ENCODE measurements at regions not wholly inside any gene's neighbourhood (a gene's known extent, or its start where the extent isn't known, plus 50 kb on each side); places are given as distances from the start of the nearest gene placed in this dataset.
"Not testable (repeated sequence)": the region's sequence is repeated elsewhere in the genome, so short reads cannot be mapped to it uniquely, and the experiment has no call there.

DNA sequence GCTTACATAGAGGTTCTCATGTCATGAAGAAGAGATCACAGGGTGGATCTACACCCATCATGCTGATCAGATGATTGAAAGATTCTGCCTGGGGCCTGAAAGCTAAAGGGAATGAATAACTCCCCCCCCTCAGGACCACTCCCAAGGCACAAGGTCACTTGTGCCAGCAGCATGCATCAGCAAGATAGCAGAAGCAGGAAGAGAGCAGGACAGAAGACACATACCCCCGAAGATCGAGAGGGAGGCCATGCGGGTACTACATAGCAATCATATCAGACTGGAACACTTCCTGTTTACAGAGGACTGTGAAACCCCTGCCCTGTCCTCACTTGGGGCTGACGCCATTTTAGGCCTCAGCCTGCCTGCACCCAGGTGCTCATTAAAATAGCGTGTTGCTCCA is 143.2 kb upstream of the EDNRB start:
- ChIA-PET CTCF (no interaction called here), POLR2A (no interaction called here)
- no peak overlapping the region for H3K27ac Mint-ChIP-seq

DNA sequence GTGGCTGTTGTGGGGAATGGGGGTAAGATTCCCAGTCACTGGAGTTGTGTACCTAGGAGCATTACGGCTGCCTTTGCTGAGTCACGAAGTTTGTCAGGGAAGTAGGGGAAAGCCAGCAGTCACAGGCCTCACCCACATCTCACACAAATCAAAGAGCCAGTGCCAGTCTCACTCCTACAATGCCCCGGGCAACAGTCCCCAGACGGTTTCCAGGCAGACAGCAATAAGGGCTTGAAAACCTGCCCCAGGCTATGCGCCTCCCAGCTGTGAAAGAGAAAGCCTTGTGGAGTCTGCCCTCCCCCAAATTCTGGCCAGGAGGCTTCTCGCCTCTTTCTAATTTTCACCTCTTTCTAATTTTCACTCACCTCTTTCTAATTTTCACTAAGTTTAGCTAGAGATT is 142.3 kb upstream of the EDNRB start:
- H3K36me3 Mint-ChIP-seq = peaks cover 0 to 2% (median 0%) of the 10 kb centered on the region in 3 donors
- peaks cover 3% of the 10 kb centered on the region in 2 donors for H3K27me3 Mint-ChIP-seq
- H3K9me3 Mint-ChIP-seq = peaks cover 4 to 16% (median 6%) of the 10 kb centered on the region in 5 donors
- no peaks in the 10 kb centered on the region for H3K4me1 Mint-ChIP-seq
- no peak overlapping the region for H3K4me3 ChIP-seq (ENCODE audit: low read length)
- ChIA-PET POLR2A (no interaction called here), CTCF (no interaction called here)
- no peaks in the 10 kb centered on the region for H3K27me3 ChIP-seq (ENCODE audit: insufficient read depth, low read length, poor library complexity, severe bottlenecking)
- H3K4me1 ChIP-seq (ENCODE audit: insufficient read depth, low read length) = no peaks in the 10 kb centered on the region
- no peak for DNase-seq
- H3K27ac Mint-ChIP-seq = no peak overlapping the region
- H3K27ac ChIP-seq (ENCODE audit: low read depth, low read length) = no peak overlapping the region
- H3K4me3 Mint-ChIP-seq = no peak overlapping the region
- H3K36me3 ChIP-seq (ENCODE audit: insufficient read depth, low read length) = no peaks in the 10 kb centered on the region
- H3K9me3 ChIP-seq (ENCODE audit: low read length) = no peaks in the 10 kb centered on the region

More for the DNA sequence above, 143.2 kb upstream of the EDNRB start:
- Mint-ChIP-seq H3K4me1 (no peaks in the 10 kb centered on the region), H3K4me3 (no peak overlapping the region), H3K27me3 (peaks cover 0 to 3% of the 10 kb centered on the region in 2 donors), H3K9me3 (peaks cover 0 to 8% (median 4%) of the 10 kb centered on the region in 5 donors), H3K36me3 (no peaks in the 10 kb centered on the region)
- no peaks in the 10 kb centered on the region for H3K9me3 ChIP-seq (ENCODE audit: low read length)
- H3K36me3 ChIP-seq (ENCODE audit: insufficient read depth, low read length) = no peaks in the 10 kb centered on the region
- H3K4me3 ChIP-seq (ENCODE audit: low read length) = no peak overlapping the region
- H3K4me1 ChIP-seq (ENCODE audit: insufficient read depth, low read length) = no peaks in the 10 kb centered on the region
- no peaks in the 10 kb centered on the region for H3K27me3 ChIP-seq (ENCODE audit: insufficient read depth, low read length, poor library complexity, severe bottlenecking)
- H3K27ac ChIP-seq (ENCODE audit: low read depth, low read length) = no peak overlapping the region
- no peak for DNase-seq

DNA sequence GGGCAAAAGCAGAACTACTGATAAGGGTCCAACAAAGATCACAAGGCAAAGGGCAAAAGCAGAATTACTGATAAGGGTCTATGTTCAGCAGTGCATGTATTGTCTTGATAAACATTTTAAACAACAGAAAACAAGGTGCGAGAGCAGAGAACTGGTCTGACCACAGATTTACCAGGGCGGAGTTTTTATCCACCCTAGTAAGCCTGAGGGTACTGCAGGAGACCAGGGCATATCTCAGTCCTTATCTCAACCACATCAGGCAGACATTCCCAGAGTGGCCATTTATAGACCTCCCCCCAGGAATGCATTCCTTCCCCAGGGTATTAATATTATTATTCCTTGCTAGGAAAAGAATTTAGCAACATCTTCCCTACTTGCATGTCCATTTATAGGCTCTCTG is 138.2 kb upstream of the EDNRB start:
- H3K9me3 ChIP-seq (ENCODE audit: low read length); H3K4me1 Mint-ChIP-seq; H3K27ac ChIP-seq (ENCODE audit: low read depth, low read length); DNase-seq; POLR2A ChIA-PET; H3K27ac Mint-ChIP-seq; H3K36me3 Mint-ChIP-seq; H3K27me3 ChIP-seq (ENCODE audit: insufficient read depth, low read length, poor library complexity, severe bottlenecking); H3K4me3 ChIP-seq (ENCODE audit: low read length); CTCF ChIA-PET; H3K4me3 Mint-ChIP-seq; H3K27me3 Mint-ChIP-seq; H3K4me1 ChIP-seq (ENCODE audit: insufficient read depth, low read length); H3K36me3 ChIP-seq (ENCODE audit: insufficient read depth, low read length): not testable (repeated sequence)
- H3K9me3 Mint-ChIP-seq = peaks cover 4 to 18% (median 7%) of the 10 kb centered on the region in 5 donors

DNA sequence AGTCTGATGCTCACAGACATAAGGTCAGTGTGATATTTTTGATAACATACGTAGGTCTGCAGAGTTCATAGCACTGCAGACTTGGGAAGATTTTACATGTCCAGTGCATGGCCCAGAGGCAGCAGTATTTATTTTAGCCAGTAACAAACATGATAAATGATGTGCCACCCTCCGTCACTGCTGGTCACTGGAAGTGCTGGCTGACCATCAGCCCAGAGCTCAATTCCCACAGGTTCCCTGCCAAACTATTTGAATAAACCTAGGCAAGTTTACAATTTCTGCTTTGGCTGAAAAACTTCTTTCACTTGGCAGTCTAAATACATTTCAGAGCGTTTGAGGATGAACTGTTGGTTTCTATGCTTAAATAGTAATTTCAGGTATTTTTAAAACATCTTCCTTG is 135.5 kb upstream of the EDNRB start:
- CTCF ChIA-PET = no interaction called here
- H3K4me3 ChIP-seq (ENCODE audit: low read length) = no peak overlapping the region

DNA sequence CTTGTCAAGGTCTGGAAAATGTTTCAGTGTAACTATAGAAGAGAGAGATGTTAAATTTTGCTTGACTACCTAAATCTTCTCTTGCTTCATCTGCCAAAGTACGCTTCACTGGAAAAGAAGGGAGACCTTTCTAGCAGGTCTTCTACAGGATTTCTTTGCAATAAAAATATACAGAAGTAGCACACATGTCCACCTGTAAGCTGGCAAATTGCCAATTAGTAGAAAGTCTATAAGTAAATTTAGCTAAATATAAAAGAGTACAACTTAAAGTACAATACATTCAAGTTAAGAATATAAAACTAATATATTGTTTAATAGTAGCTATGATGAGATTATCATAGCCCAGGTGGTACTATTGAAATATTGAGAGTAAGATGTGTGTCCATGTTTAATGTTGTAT is 128.5 kb upstream of the EDNRB start:
- Mint-ChIP-seq H3K4me3 (no peak overlapping the region), H3K27ac (no peak overlapping the region), H3K4me1 (no peaks in the 10 kb centered on the region), H3K27me3 (peaks cover 3 to 9% of the 10 kb centered on the region in 2 donors), H3K36me3 (no peaks in the 10 kb centered on the region), H3K9me3 (peaks cover 0 to 4% (median 0%) of the 10 kb centered on the region in 5 donors)
- no peak for DNase-seq
- Histone ChIP-seq H3K36me3 (ENCODE audit: insufficient read depth, low read length) (no peaks in the 10 kb centered on the region), H3K9me3 (ENCODE audit: low read length) (no peaks in the 10 kb centered on the region), H3K27ac (ENCODE audit: low read depth, low read length) (no peak overlapping the region), H3K4me1 (ENCODE audit: insufficient read depth, low read length) (no peaks in the 10 kb centered on the region), H3K27me3 (ENCODE audit: insufficient read depth, low read length, poor library complexity, severe bottlenecking) (no peaks in the 10 kb centered on the region), H3K4me3 (ENCODE audit: low read length) (no peak overlapping the region)
- ChIA-PET POLR2A (no interaction called here), CTCF (no interaction called here)

More for the DNA sequence above, 135.5 kb upstream of the EDNRB start:
- Histone ChIP-seq H3K9me3 (ENCODE audit: low read length) (no peaks in the 10 kb centered on the region), H3K27ac (ENCODE audit: low read depth, low read length) (no peak overlapping the region), H3K27me3 (ENCODE audit: insufficient read depth, low read length, poor library complexity, severe bottlenecking) (no peaks in the 10 kb centered on the region), H3K4me1 (ENCODE audit: insufficient read depth, low read length) (no peaks in the 10 kb centered on the region), H3K36me3 (ENCODE audit: insufficient read depth, low read length) (no peaks in the 10 kb centered on the region)
- Mint-ChIP-seq H3K4me3 (no peak overlapping the region), H3K9me3 (peaks cover 4 to 15% (median 7%) of the 10 kb centered on the region in 5 donors), H3K4me1 (no peaks in the 10 kb centered on the region), H3K27me3 (peaks cover 3 to 6% of the 10 kb centered on the region in 2 donors), H3K36me3 (peaks cover 0 to 2% (median 0%) of the 10 kb centered on the region in 3 donors), H3K27ac (peak overlapping the region in 1 of 8 donors; percentile 43)
- no peak for DNase-seq
- POLR2A ChIA-PET = no interaction called here

DNA sequence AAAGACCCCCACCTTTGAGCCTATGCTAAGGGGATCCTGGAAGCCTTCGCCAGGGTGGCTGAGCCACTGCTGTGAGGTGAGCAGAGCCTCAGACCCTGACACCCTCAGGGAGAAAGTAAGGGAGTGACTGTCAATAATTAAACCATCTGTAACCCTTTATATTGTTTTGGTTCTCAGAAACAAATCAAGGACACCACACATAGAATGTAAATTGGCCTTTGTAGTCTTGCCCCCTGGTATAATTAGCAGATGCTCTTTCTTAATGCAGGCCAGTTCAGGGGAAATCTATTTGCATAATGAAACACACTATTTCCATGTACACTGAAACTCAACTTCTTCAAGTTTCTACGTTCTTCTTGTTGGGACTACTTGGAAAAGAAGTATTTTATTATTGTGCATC is 127.7 kb upstream of the EDNRB start:
- Mint-ChIP-seq H3K36me3 (no peaks in the 10 kb centered on the region), H3K9me3 (peaks cover 0 to 4% (median 0%) of the 10 kb centered on the region in 5 donors), H3K27ac (no peak overlapping the region), H3K4me3 (no peak overlapping the region), H3K27me3 (peaks cover 3 to 11% of the 10 kb centered on the region in 2 donors), H3K4me1 (no peaks in the 10 kb centered on the region)
- H3K9me3 ChIP-seq (ENCODE audit: low read length) = no peaks in the 10 kb centered on the region
- H3K27ac ChIP-seq (ENCODE audit: low read depth, low read length) = no peak overlapping the region
- no peaks in the 10 kb centered on the region for H3K4me1 ChIP-seq (ENCODE audit: insufficient read depth, low read length)
- ChIA-PET POLR2A (no interaction called here), CTCF (no interaction called here)
- H3K27me3 ChIP-seq (ENCODE audit: insufficient read depth, low read length, poor library complexity, severe bottlenecking) = no peaks in the 10 kb centered on the region
- DNase-seq = no peak
- no peak overlapping the region for H3K4me3 ChIP-seq (ENCODE audit: low read length)
- H3K36me3 ChIP-seq (ENCODE audit: insufficient read depth, low read length) = no peaks in the 10 kb centered on the region

DNA sequence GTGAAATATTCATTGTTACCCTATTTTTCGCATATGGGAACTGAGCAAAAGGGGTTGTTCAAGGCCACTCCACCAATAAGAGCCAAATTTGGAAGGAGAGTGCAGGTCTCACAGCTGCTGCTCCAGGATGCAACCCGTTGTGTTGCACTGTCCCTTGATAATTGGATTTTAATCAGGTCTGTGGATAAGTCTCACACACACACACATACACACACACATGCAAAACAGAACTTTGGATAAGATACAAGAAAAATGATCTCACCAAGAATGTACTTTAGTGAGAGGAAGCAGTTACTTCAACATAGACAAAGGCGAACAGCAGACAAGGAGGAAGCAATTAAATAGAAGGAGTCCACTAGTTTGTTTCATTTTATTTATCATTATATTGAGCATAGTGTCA is 127.3 kb upstream of the EDNRB start:
- CTCF ChIA-PET = no interaction called here
- H3K4me1 ChIP-seq (ENCODE audit: insufficient read depth, low read length) = no peaks in the 10 kb centered on the region
- no peak overlapping the region for H3K4me3 Mint-ChIP-seq
- H3K9me3 Mint-ChIP-seq = peaks cover 0 to 4% (median 0%) of the 10 kb centered on the region in 5 donors
- no peak for DNase-seq
- H3K4me3 ChIP-seq (ENCODE audit: low read length) = no peak overlapping the region
- no peaks in the 10 kb centered on the region for H3K4me1 Mint-ChIP-seq
- POLR2A ChIA-PET = no interaction called here
- H3K9me3 ChIP-seq (ENCODE audit: low read length) = no peaks in the 10 kb centered on the region
- no peaks in the 10 kb centered on the region for H3K27me3 ChIP-seq (ENCODE audit: insufficient read depth, low read length, poor library complexity, severe bottlenecking)
- H3K36me3 ChIP-seq (ENCODE audit: insufficient read depth, low read length) = no peaks in the 10 kb centered on the region
- H3K36me3 Mint-ChIP-seq = no peaks in the 10 kb centered on the region
- H3K27ac ChIP-seq (ENCODE audit: low read depth, low read length) = no peak overlapping the region
- no peak overlapping the region for H3K27ac Mint-ChIP-seq
- H3K27me3 Mint-ChIP-seq = peaks cover 3 to 13% of the 10 kb centered on the region in 2 donors

DNA sequence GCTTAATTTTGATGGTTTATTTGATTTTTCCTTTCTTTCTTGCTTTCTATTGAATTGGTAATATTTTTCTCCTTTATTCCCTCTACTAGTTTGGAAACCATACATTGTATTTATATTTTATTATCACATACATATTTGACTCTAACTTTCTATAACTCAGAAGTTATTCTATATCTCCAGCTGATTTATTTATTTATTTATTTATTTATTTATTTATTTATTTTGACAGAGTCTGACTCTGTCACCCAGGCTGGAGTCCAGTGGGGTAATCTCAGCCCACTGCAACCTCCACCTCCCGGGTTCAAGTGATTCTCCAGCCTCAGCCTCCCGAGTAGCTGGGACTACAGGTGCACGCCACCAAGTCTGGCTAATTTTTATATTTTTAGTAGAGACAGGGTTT is 122.7 kb upstream of the EDNRB start:
- POLR2A ChIA-PET, H3K36me3 Mint-ChIP-seq: not testable (repeated sequence)

DNA sequence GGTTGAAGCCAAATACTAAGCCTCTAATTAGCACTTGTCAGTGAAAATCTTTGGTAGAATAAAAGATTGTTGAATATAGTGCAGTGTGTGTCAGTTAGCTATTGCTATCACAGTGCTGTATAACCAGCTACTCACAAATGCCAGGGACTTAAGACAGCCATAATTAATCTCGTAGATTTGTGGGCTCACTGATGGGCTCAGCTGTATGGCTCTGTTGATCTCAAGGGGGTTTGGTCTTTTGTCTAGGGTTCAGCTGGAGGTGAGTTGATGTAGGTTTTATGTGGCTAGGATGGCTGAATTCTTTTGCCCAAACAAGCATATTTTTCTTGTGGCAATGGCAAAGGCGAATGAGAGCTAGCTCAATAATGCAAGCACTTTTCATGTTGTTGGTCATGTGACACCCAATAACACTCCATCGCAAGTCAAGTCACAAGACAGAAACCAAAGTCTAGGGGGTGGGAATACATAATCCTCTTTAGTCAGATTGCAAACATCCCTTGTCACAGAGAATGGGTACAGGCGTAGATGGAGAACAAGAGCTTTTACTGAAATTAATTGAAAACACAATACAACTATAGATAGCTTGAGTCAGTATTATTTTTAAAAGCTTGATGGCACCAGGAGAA is 121.7 kb upstream of the EDNRB start:
- peaks cover 6 to 19% of the 10 kb centered on the region in 2 donors for H3K27me3 Mint-ChIP-seq
- DNase-seq = no peak
- no peak overlapping the region for H3K27ac Mint-ChIP-seq
- no peaks in the 10 kb centered on the region for H3K9me3 ChIP-seq (ENCODE audit: low read length)
- no peaks in the 10 kb centered on the region for H3K27me3 ChIP-seq (ENCODE audit: insufficient read depth, low read length, poor library complexity, severe bottlenecking)
- no peak overlapping the region for H3K27ac ChIP-seq (ENCODE audit: low read depth, low read length)
- no peaks in the 10 kb centered on the region for H3K9me3 Mint-ChIP-seq
- no peaks in the 10 kb centered on the region for H3K36me3 ChIP-seq (ENCODE audit: insufficient read depth, low read length)
- no peaks in the 10 kb centered on the region for H3K36me3 Mint-ChIP-seq
- POLR2A ChIA-PET = no interaction called here
- no peak overlapping the region for H3K4me3 Mint-ChIP-seq
- no peaks in the 10 kb centered on the region for H3K4me1 ChIP-seq (ENCODE audit: insufficient read depth, low read length)
- no peak overlapping the region for H3K4me3 ChIP-seq (ENCODE audit: low read length)
- peaks cover 0 to 5% (median 0%) of the 10 kb centered on the region in 3 donors for H3K4me1 Mint-ChIP-seq
- CTCF ChIA-PET = no interaction called here

More for the DNA sequence above, 122.7 kb upstream of the EDNRB start:
- H3K36me3 ChIP-seq (ENCODE audit: insufficient read depth, low read length); H3K4me1 ChIP-seq (ENCODE audit: insufficient read depth, low read length); H3K4me3 Mint-ChIP-seq; H3K9me3 Mint-ChIP-seq; DNase-seq; H3K27ac Mint-ChIP-seq; H3K4me1 Mint-ChIP-seq; H3K4me3 ChIP-seq (ENCODE audit: low read length); H3K27ac ChIP-seq (ENCODE audit: low read depth, low read length); H3K9me3 ChIP-seq (ENCODE audit: low read length); H3K27me3 ChIP-seq (ENCODE audit: insufficient read depth, low read length, poor library complexity, severe bottlenecking); CTCF ChIA-PET: not testable (repeated sequence)
- peaks cover 6 to 19% of the 10 kb centered on the region in 2 donors for H3K27me3 Mint-ChIP-seq
